Body of pancreas (tissue), 4 donors: ENCODE measurements at regions not wholly inside any gene's neighbourhood (a gene's known extent, or its start where the extent isn't known, plus 50 kb on each side); places are given as distances from the start of the nearest gene placed in this dataset.

Experiments used
- POLR2A ChIP-seq, 3 donors: fragments of 450-650 bp; IDR thresholded peaks; one replicate each; pipeline ENCODE4 v1.6.1; 2016; ENCODE audit warnings: antibody characterized with exemption in 3 of 3, mild to moderate bottlenecking in 2 of 3
- TF ChIP-seq, protein P1 (sequence below), 7 experiments: fragments of 450-650 bp in 4 of 7; fragments of 200-600 bp in 3 of 7; sonication (generic) in 3 of 7; IDR thresholded peaks; one replicate each; pipeline ENCODE4 v1.5.1; 2016 to 2019; ENCODE audit warnings: antibody characterized with exemption in 7 of 7

DNA sequence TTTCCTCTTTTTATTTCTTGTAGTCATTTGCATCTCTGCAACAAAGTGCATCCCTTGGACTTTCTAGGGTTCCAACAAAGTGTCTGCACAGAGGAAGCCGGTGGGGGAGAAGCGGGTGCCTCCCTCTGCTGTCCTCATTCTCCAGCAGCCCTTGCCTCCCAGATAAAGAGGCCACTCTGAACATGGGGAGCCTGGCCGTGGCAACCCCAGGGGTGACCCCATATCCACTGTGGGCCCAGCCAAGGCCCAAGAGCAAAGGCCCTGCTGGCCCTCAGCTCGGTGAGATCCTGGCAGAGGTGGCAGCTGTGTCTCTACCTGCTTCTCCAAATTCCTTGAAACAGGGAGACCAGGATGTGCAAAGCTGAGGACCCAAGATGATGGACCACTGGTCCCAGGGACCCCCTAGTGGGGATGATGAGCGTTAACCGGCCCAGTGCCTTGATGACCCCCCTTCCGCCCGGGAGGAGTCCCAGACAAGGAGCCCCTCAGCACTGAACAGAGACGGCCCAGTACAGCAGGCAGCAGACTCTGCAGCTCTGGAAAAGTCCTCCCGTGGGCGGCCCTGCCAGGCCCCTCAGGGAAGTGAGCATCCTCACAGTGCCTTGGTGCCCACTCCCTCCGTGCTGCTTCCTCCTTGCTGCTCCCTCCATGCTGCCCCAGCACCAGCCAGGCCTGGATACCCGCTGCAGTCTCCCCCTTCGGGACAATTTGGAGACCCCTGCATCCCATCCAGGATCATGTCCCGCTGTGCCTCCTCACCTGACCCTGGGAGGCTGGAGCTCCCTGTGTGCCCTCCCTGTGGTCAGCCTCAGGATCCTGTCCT, 62.5 kb downstream of the MRPL36 start:
- TF ChIP-seq, protein P1, sequence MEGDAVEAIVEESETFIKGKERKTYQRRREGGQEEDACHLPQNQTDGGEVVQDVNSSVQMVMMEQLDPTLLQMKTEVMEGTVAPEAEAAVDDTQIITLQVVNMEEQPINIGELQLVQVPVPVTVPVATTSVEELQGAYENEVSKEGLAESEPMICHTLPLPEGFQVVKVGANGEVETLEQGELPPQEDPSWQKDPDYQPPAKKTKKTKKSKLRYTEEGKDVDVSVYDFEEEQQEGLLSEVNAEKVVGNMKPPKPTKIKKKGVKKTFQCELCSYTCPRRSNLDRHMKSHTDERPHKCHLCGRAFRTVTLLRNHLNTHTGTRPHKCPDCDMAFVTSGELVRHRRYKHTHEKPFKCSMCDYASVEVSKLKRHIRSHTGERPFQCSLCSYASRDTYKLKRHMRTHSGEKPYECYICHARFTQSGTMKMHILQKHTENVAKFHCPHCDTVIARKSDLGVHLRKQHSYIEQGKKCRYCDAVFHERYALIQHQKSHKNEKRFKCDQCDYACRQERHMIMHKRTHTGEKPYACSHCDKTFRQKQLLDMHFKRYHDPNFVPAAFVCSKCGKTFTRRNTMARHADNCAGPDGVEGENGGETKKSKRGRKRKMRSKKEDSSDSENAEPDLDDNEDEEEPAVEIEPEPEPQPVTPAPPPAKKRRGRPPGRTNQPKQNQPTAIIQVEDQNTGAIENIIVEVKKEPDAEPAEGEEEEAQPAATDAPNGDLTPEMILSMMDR (IDR thresholded peaks at IDR 0.05), result no peak
- no peak for TF ChIP-seq POLR2A (IDR thresholded peaks at IDR 0.05)
